PC-9 (cell line): ENCODE measurements at regions not wholly inside any gene's neighbourhood (a gene's known extent, or its start where the extent isn't known, plus 50 kb on each side); places are given as distances from the start of the nearest gene placed in this dataset.

Experiments
- CTCF ChIP-seq: fragments of 200-600 bp; sonication (generic); conservative IDR thresholded peaks from 2 replicates; pipeline ENCODE4 v1.6.1; 2017; ENCODE audit warnings: mixed run types, antibody characterized with exemption, mild to moderate bottlenecking, moderate library complexity
- EZH2 ChIP-seq: fragments of 200-600 bp; sonication (generic); IDR thresholded peaks from 2 replicates; pipeline ENCODE4 v1.8.0; 2017; ENCODE audit warnings: antibody characterized with exemption, low read depth

- TF ChIP-seq EZH2 (no peak), CTCF (no peak)
Measured at GRCh38 chr18:78776706-78777285, 202.8 kb upstream of the SALL3 start.
